GM19324 (cell line): ENCODE measurements at regions not wholly inside any gene's neighbourhood (a gene's known extent, or its start where the extent isn't known, plus 50 kb on each side); places are given as distances from the start of the nearest gene placed in this dataset.

Source experiments
- ATAC-seq: cut with Tn5 transposase; IDR thresholded peaks from one replicate; pipeline ENCODE4 v1.9.1; 2021; ENCODE audit warnings: mild to moderate bottlenecking, moderate library complexity; ENCODE audit not compliant: unreplicated experiment, low FRiP score

- ATAC-seq: no peak
These were observed 724.9 kb upstream of the SOX9 start for GRCh38 chr17:71395901-71396300.

DNA sequence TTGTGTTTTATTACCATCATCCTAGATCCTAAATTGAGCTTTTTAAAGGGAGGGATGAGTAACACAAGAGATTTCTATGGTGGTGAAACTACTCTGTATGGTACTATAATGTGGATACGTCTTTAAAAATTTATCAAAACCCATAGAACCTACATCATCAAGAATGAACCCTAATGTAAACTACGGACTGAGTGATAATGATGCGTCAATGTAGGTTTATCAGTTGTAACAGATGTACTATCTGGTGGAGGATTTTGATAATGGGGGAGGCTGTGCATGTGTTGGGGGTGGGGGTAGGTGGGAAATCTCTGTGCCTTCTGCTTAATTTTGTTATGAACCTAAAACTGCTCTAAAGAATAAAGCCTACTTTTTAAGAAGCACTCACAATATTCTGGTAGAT is 724.1 kb upstream of the SOX9 start:
- no peak for ATAC-seq

GRCh38 chr17:71398025-71398424 is 722.8 kb upstream of the SOX9 start:
- no peak for ATAC-seq

GRCh38 chr17:71398800-71399219 is 722.0 kb upstream of the SOX9 start:
- ATAC-seq: no peak

GRCh38 chr17:71399221-71399620 is 721.6 kb upstream of the SOX9 start:
- no peak for ATAC-seq

GRCh38 chr17:71399649-71400048 is 721.2 kb upstream of the SOX9 start:
- no peak for ATAC-seq

- ATAC-seq: no peak
These were observed 718.8 kb upstream of the SOX9 start for GRCh38 chr17:71402007-71402406.

GRCh38 chr17:71402661-71403141 is 718.1 kb upstream of the SOX9 start:
- ATAC-seq: no peak

- ATAC-seq: no peak
These were observed 715.7 kb upstream of the SOX9 start for GRCh38 chr17:71405101-71405500.

DNA sequence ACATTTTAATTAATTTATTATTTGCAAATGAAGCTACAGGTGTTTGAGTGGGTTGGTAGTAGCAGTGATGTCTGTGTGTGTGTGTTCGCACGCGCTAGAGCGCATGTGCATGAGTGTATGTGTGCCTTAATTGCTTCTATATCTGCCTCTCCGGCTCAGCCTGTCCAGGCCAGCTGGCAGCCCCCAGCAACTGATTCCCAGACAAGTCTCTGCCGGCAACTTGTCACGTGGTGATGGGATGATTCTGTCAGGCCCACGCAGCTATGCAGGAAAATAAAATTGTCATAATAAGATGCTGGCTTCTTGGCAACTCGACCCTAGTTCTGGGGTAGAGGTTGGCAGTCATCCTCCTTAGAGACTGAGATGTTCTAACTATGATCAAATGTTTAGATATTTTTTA is 712.8 kb upstream of the SOX9 start:
- no peak for ATAC-seq

DNA sequence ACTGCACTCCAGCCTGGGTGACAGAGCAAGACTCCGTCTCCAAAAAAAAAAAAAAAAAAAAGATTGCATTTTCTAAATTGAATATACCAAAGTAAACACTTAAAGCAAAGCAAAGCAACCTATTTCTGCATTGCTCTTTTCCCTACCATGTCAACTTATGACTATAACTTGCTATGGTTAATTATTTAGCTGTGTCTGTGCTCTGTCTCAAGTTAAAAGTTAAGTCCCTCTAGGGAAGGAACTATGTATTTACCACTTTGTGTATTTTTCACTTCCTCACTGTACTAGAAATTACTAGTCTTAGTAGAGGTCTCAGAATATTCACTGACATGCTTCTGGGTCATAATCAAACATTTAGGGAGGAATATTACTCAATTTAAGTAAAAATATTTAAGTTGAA is 711.7 kb upstream of the SOX9 start:
- ATAC-seq: no peak

- ATAC-seq: no peak
These were observed 711.1 kb upstream of the SOX9 start for GRCh38 chr17:71409712-71410111.

GRCh38 chr17:71412803-71413202 is 708.0 kb upstream of the SOX9 start:
- no peak for ATAC-seq

DNA sequence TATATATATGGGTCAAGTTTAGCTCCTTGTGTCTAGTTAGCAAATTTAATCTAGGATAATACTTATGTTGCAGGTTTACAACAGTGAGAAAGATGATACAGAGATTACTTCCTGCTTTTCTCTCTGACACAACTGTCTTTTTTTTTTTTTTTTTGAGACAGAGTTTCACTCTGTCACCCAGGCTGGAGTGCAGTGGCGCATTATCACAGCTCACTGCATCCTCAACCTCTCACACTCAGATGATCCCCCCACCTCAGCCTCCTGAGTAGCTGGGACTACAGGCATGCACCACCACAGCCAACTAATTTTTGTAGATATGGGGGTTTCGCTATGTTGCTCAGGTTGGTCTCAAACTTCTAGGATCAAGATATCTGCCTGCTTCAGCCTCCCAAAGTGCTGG is 706.9 kb upstream of the SOX9 start:
- ATAC-seq: no peak

- ATAC-seq: no peak
These were observed 703.7 kb upstream of the SOX9 start for GRCh38 chr17:71417142-71417541.

DNA sequence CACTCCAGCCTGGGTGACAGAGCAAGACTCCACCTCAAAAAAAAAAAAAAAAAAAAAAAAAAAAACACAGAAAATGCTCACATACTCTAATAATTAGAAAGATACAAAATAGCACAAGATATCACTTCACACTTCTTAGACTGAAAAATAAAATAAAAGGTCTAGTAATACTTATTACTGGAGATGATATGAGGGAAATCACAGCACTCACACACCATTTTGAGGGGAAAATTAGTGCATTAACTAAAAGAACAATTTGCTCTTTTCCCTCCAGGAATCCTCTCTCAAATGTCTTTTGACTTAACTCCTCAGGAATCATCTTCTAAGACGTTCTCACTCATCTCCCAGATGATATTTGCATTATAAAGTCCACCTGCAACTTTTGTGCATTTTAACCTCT is 697.9 kb upstream of the SOX9 start:
- no peak for ATAC-seq

- no peak for ATAC-seq
These were observed 696.8 kb upstream of the SOX9 start for GRCh38 chr17:71423871-71424546.

DNA sequence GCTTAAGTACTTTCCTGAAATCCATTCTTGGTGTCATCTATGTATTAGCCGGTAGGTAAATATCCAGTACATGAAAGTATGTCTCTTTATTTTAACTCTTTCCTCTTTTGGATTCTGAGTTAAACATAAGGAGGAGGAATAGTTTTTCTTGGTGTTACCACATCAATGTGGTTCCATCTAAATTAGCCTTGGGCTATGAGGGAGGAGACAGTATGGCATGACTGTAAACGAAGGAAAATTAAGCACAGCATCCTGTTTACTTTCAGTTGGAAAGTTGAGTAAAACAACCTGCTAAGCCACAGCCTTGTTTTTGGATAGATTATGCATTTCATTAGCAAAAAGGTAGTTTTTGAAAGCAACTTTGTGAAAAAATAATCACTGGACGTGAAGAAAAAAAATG is 693.0 kb upstream of the SOX9 start:
- no peak for ATAC-seq

- ATAC-seq: no peak
These were observed 691.9 kb upstream of the SOX9 start for GRCh38 chr17:71428897-71429296.

DNA sequence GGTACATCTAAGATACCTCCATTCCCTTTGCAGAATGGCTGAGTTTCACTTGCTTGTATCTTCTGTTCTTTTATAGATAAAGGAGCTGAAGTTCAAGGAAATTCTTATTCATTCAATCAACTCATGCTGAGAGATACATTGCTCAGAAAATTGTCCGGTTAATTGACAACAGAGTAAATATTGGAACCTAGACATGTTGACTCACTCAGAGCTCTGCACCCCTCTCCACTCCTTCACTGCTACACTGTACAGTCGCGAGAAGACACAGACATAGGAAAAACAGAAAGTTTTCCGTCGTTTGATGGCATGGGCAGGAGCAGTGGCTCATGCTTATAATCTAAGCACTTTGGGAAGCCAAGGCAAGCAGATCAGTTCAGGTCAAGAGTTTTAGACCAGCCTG is 690.5 kb upstream of the SOX9 start:
- no peak for ATAC-seq

GRCh38 chr17:71431146-71431545 is 689.7 kb upstream of the SOX9 start:
- ATAC-seq: no peak

- no peak for ATAC-seq
These were observed 688.2 kb upstream of the SOX9 start for GRCh38 chr17:71432378-71433315.
